Dendritic cell treated with granulocyte-macrophage colony-stimulating factor and Interleukin-4, amounts not matched to agents 40 ng/mL and 50 ng/mL, for 4 days (primary cell): ENCODE measurements at regions not wholly inside any gene's neighbourhood (a gene's known extent, or its start where the extent isn't known, plus 50 kb on each side); places are given as distances from the start of the nearest gene placed in this dataset.
"Not testable (repeated sequence)": the region's sequence is repeated elsewhere in the genome, so short reads cannot be mapped to it uniquely, and the experiment has no call there.

ENCODE experiments used
- H3K27ac Mint-ChIP-seq: one replicate; pipeline ENCODE4 v1.8.0; 2022; ENCODE audit warnings: mild to moderate bottlenecking, mixed read lengths
- H3K27me3 Mint-ChIP-seq: one replicate; pipeline ENCODE4 v1.8.0; 2022; ENCODE audit warnings: mild to moderate bottlenecking, mixed read lengths
- H3K36me3 Mint-ChIP-seq: one replicate; pipeline ENCODE4 v1.8.0; 2022; ENCODE audit warnings: low read depth, mixed read lengths
- H3K4me1 Mint-ChIP-seq: one replicate; pipeline ENCODE4 v1.8.0; 2022; ENCODE audit warnings: low read depth, mixed read lengths
- H3K4me3 Mint-ChIP-seq: one replicate; pipeline ENCODE4 v1.8.0; 2022; ENCODE audit warnings: mild to moderate bottlenecking, moderate library complexity, mixed read lengths
- H3K9me3 Mint-ChIP-seq: one replicate; pipeline ENCODE4 v1.8.0; 2022; ENCODE audit warnings: mixed read lengths
- intact Hi-C: fragments of 100-400 bp; cut with micrococcal nuclease; formaldehyde crosslinking; loops from one replicate; pipeline ENCODE4 v1.15.0; 2022

GRCh38 chr11:35046681-35047080, 92.3 kb upstream of the CD44 start:
- Mint-ChIP-seq H3K27ac (peak overlapping the region; percentile 88), H3K4me1 (peaks cover 69% of the 10 kb centered on the region), H3K4me3 (no peak overlapping the region), H3K9me3 (no peaks in the 10 kb centered on the region), H3K36me3 (peaks cover 6% of the 10 kb centered on the region), H3K27me3 (no peaks in the 10 kb centered on the region)
- intact Hi-C loops = loop anchor here (5.0 kb wide), 1 partner anchor 36 kb away; no protein-coding TSS in a partner anchor

GRCh38 chr11:35047179-35047578, 91.8 kb upstream of the CD44 start:
- no peaks in the 10 kb centered on the region for H3K9me3 Mint-ChIP-seq
- intact Hi-C loops = loop anchor here (5.0 kb wide), 1 partner anchor 35 kb away; no protein-coding TSS in a partner anchor
- H3K27me3 Mint-ChIP-seq = no peaks in the 10 kb centered on the region
- H3K27ac Mint-ChIP-seq = peak overlapping the region; percentile 88
- peaks cover 6% of the 10 kb centered on the region for H3K36me3 Mint-ChIP-seq
- H3K4me1 Mint-ChIP-seq = peaks cover 66% of the 10 kb centered on the region
- no peak overlapping the region for H3K4me3 Mint-ChIP-seq

- Mint-ChIP-seq H3K4me1 (peaks cover 63% of the 10 kb centered on the region), H3K27me3 (no peaks in the 10 kb centered on the region), H3K4me3 (no peak overlapping the region)
Measured at GRCh38 chr11:35047769-35048168, 91.2 kb upstream of the CD44 start.

GRCh38 chr11:35048346-35048745, 90.6 kb upstream of the CD44 start:
- H3K27me3 Mint-ChIP-seq, H3K9me3 Mint-ChIP-seq, H3K36me3 Mint-ChIP-seq: not testable (repeated sequence)
- intact Hi-C loops = loop anchor here (5.0 kb wide), 1 partner anchor 34 kb away; no protein-coding TSS in a partner anchor
- Mint-ChIP-seq H3K4me1 (peaks cover 62% of the 10 kb centered on the region), H3K4me3 (peak overlapping the region; percentile 13), H3K27ac (peak overlapping the region; percentile 88)

More at GRCh38 chr11:35047769-35048168, 91.2 kb upstream of the CD44 start:
- H3K9me3 Mint-ChIP-seq = no peaks in the 10 kb centered on the region
- H3K27ac Mint-ChIP-seq = peak overlapping the region; percentile 88
- intact Hi-C loops = loop anchor here (5.0 kb wide), 1 partner anchor 35 kb away; no protein-coding TSS in a partner anchor
- peaks cover 6% of the 10 kb centered on the region for H3K36me3 Mint-ChIP-seq

- Mint-ChIP-seq H3K4me1 (peaks cover 55% of the 10 kb centered on the region), H3K36me3 (peaks cover 6% of the 10 kb centered on the region), H3K9me3 (no peaks in the 10 kb centered on the region), H3K27ac (peak overlapping the region; percentile 88), H3K27me3 (no peaks in the 10 kb centered on the region), H3K4me3 (no peak overlapping the region)
- intact Hi-C loops = loop anchor here (5.0 kb wide), 1 partner anchor 32 kb away; no protein-coding TSS in a partner anchor
Measured at GRCh38 chr11:35049859-35050531, 89.0 kb upstream of the CD44 start.

- H3K36me3 Mint-ChIP-seq = peaks cover 10% of the 10 kb centered on the region
- H3K27ac Mint-ChIP-seq = peak overlapping the region; percentile 88
- no peaks in the 10 kb centered on the region for H3K27me3 Mint-ChIP-seq
- no peak overlapping the region for H3K4me3 Mint-ChIP-seq
- peaks cover 4% of the 10 kb centered on the region for H3K9me3 Mint-ChIP-seq
- intact Hi-C loops = no loop called here
- H3K4me1 Mint-ChIP-seq = peaks cover 50% of the 10 kb centered on the region
Measured at GRCh38 chr11:35050541-35050995, 88.4 kb upstream of the CD44 start.

GRCh38 chr11:35056391-35057093, 82.4 kb upstream of the CD44 start:
- peak overlapping the region; percentile 66 for H3K27ac Mint-ChIP-seq
- H3K4me1 Mint-ChIP-seq = peaks cover 46% of the 10 kb centered on the region
- H3K4me3 Mint-ChIP-seq = no peak overlapping the region
- intact Hi-C loops = no loop called here
- no peaks in the 10 kb centered on the region for H3K27me3 Mint-ChIP-seq
- peaks cover 23% of the 10 kb centered on the region for H3K9me3 Mint-ChIP-seq
- peaks cover 10% of the 10 kb centered on the region for H3K36me3 Mint-ChIP-seq

- Mint-ChIP-seq H3K4me1 (peaks cover 41% of the 10 kb centered on the region), H3K9me3 (peaks cover 23% of the 10 kb centered on the region), H3K27ac (peak overlapping the region; percentile 66), H3K27me3 (no peaks in the 10 kb centered on the region), H3K36me3 (peaks cover 10% of the 10 kb centered on the region), H3K4me3 (no peak overlapping the region)
- intact Hi-C loops = no loop called here
Measured at GRCh38 chr11:35057926-35058668, 80.9 kb upstream of the CD44 start.

- H3K36me3 Mint-ChIP-seq = peaks cover 10% of the 10 kb centered on the region
Measured at GRCh38 chr11:35058669-35059434, 80.1 kb upstream of the CD44 start.

GRCh38 chr11:35061516-35062440, 77.2 kb upstream of the CD44 start:
- Mint-ChIP-seq H3K27ac (no peak overlapping the region), H3K4me1 (peaks cover 36% of the 10 kb centered on the region), H3K36me3 (no peaks in the 10 kb centered on the region), H3K27me3 (no peaks in the 10 kb centered on the region), H3K4me3 (no peak overlapping the region), H3K9me3 (peaks cover 20% of the 10 kb centered on the region)
- intact Hi-C loops = no loop called here

More at GRCh38 chr11:35058669-35059434, 80.1 kb upstream of the CD44 start:
- intact Hi-C loops = no loop called here
- Mint-ChIP-seq H3K27me3 (no peaks in the 10 kb centered on the region), H3K4me1 (peaks cover 41% of the 10 kb centered on the region), H3K9me3 (peaks cover 23% of the 10 kb centered on the region), H3K27ac (peak overlapping the region; percentile 66), H3K4me3 (no peak overlapping the region)

- no peaks in the 10 kb centered on the region for H3K36me3 Mint-ChIP-seq
- H3K27ac Mint-ChIP-seq = no peak overlapping the region
- H3K27me3 Mint-ChIP-seq = no peaks in the 10 kb centered on the region
- intact Hi-C loops = no loop called here
- H3K4me1 Mint-ChIP-seq = peaks cover 18% of the 10 kb centered on the region
- peaks cover 12% of the 10 kb centered on the region for H3K9me3 Mint-ChIP-seq
- no peak overlapping the region for H3K4me3 Mint-ChIP-seq
Measured at GRCh38 chr11:35063488-35063931, 75.5 kb upstream of the CD44 start.

GRCh38 chr11:35064114-35064800, 74.7 kb upstream of the CD44 start:
- Mint-ChIP-seq H3K27ac (no peak overlapping the region), H3K4me3 (no peak overlapping the region), H3K36me3 (no peaks in the 10 kb centered on the region), H3K9me3 (peaks cover 11% of the 10 kb centered on the region), H3K27me3 (no peaks in the 10 kb centered on the region), H3K4me1 (peaks cover 18% of the 10 kb centered on the region)
- intact Hi-C loops = no loop called here
